Loucy (cell line): ENCODE measurements at regions not wholly inside any gene's neighbourhood (a gene's known extent, or its start where the extent isn't known, plus 50 kb on each side); places are given as distances from the start of the nearest gene placed in this dataset.

Experiments used
- H2AFZ ChIP-seq: fragments of 200-600 bp; sonication (generic); 2 replicates; pipeline ENCODE4 v1.6.0; 2016; ENCODE audit warnings: antibody characterized with exemption, mild to moderate bottlenecking, low read length, moderate library complexity
- H3F3A ChIP-seq: fragments of 200-600 bp; 2 replicates; pipeline ENCODE4 v1.6.0; 2016; ENCODE audit warnings: antibody characterized with exemption, low read depth, mild to moderate bottlenecking
- H3K27me3 ChIP-seq: fragments of 200-600 bp; sonication (generic); 2 replicates; pipeline ENCODE4 v1.6.1; 2014; ENCODE audit warnings: low read length, mild to moderate bottlenecking; ENCODE audit not compliant: insufficient read depth, poor library complexity, severe bottlenecking
- H3K36me3 ChIP-seq: fragments of 200-600 bp; sonication (generic); 2 replicates; pipeline ENCODE4 v1.6.1; 2016; ENCODE audit warnings: low read length; ENCODE audit not compliant: insufficient read depth
- H3K4me1 ChIP-seq: fragments of 200-600 bp; sonication (generic); 2 replicates; pipeline ENCODE4 v1.5.1; 2014; ENCODE audit warnings: low read length, mild to moderate bottlenecking; ENCODE audit not compliant: insufficient read depth, poor library complexity, severe bottlenecking
- H3K4me2 ChIP-seq: fragments of 200-600 bp; sonication (generic); 2 replicates; pipeline ENCODE4 v1.6.0; 2014; ENCODE audit warnings: antibody characterized with exemption, low read length, low read depth, mild to moderate bottlenecking; ENCODE audit not compliant: poor library complexity, severe bottlenecking
- H3K4me3 ChIP-seq: fragments of 200-600 bp; sonication (generic); 2 replicates; pipeline ENCODE4 v1.5.1; 2014; ENCODE audit warnings: low read length, mild to moderate bottlenecking, mixed read lengths; ENCODE audit not compliant: poor library complexity, severe bottlenecking
- H3K79me2 ChIP-seq: fragments of 200-600 bp; sonication (generic); 2 replicates; pipeline ENCODE4 v1.6.1; 2014; ENCODE audit warnings: low read length; ENCODE audit not compliant: insufficient read depth
- H3K9ac ChIP-seq: fragments of 200-600 bp; sonication (generic); 2 replicates; pipeline ENCODE4 v1.6.0; 2014; ENCODE audit warnings: mild to moderate bottlenecking, low read depth, low read length, moderate library complexity; ENCODE audit not compliant: poor library complexity, severe bottlenecking
- H3K9me2 ChIP-seq: fragments of 200-600 bp; sonication (generic); replicated peaks from 2 replicates; pipeline ENCODE4 v1.6.1; 2016; ENCODE audit warnings: low read depth, low read length, mixed read lengths
- H3K9me3 ChIP-seq: fragments of 200-600 bp; sonication (generic); 2 replicates; pipeline ENCODE4 v1.6.1; 2014; ENCODE audit warnings: mild to moderate bottlenecking, antibody characterized with exemption, low read length, low read depth; ENCODE audit not compliant: insufficient read depth
- H4K20me1 ChIP-seq: fragments of 200-600 bp; sonication (generic); 2 replicates; pipeline ENCODE4 v1.6.0; 2014; ENCODE audit warnings: antibody characterized with exemption, low read length, mild to moderate bottlenecking; ENCODE audit not compliant: insufficient read depth, poor library complexity, severe bottlenecking
- EZH2phosphoT487 ChIP-seq: fragments of 200-600 bp; IDR thresholded peaks from 2 replicates; pipeline ENCODE4 v1.6.1; 2018; ENCODE audit warnings: antibody characterized with exemption, mild to moderate bottlenecking, moderate library complexity, borderline replicate concordance
- TF ChIP-seq, protein P1 (sequence below): fragments of 200-600 bp; sonication (generic); conservative IDR thresholded peaks from 2 replicates; pipeline ENCODE4 v1.5.1; 2014; ENCODE audit warnings: mild to moderate bottlenecking, antibody characterized with exemption, low read length

- Histone ChIP-seq H3K9ac (no peak overlapping the region), H3K36me3 (no peaks in the 10 kb centered on the region; the same call in 1 of the 2 replicates), H3K4me3 (no peak overlapping the region), H3K27me3 (no peaks in the 10 kb centered on the region), H3K4me2 (no peak overlapping the region), H2AFZ (no peak overlapping the region), H3K9me2 (no peaks in the 10 kb centered on the region), H3F3A (no peaks in the 10 kb centered on the region), H3K79me2 (no peaks in the 10 kb centered on the region), H3K9me3 (no peaks in the 10 kb centered on the region), H3K4me1 (no peaks in the 10 kb centered on the region), H4K20me1 (no peaks in the 10 kb centered on the region)
- TF ChIP-seq, protein P1, sequence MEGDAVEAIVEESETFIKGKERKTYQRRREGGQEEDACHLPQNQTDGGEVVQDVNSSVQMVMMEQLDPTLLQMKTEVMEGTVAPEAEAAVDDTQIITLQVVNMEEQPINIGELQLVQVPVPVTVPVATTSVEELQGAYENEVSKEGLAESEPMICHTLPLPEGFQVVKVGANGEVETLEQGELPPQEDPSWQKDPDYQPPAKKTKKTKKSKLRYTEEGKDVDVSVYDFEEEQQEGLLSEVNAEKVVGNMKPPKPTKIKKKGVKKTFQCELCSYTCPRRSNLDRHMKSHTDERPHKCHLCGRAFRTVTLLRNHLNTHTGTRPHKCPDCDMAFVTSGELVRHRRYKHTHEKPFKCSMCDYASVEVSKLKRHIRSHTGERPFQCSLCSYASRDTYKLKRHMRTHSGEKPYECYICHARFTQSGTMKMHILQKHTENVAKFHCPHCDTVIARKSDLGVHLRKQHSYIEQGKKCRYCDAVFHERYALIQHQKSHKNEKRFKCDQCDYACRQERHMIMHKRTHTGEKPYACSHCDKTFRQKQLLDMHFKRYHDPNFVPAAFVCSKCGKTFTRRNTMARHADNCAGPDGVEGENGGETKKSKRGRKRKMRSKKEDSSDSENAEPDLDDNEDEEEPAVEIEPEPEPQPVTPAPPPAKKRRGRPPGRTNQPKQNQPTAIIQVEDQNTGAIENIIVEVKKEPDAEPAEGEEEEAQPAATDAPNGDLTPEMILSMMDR, result no peak
- no peak for TF ChIP-seq EZH2phosphoT487
Observed at GRCh38 chr14:35218963-35219362, 73.2 kb upstream of the PSMA6 start.

GRCh38 chr14:35220027-35220676 is 72.0 kb upstream of the PSMA6 start:
- Histone ChIP-seq H3F3A (no peaks in the 10 kb centered on the region), H3K36me3 (no peaks in the 10 kb centered on the region; the same call in 1 of the 2 replicates), H3K4me1 (no peaks in the 10 kb centered on the region), H4K20me1 (no peaks in the 10 kb centered on the region), H3K4me3 (no peak overlapping the region), H3K9me3 (no peaks in the 10 kb centered on the region), H3K79me2 (no peaks in the 10 kb centered on the region), H3K27me3 (no peaks in the 10 kb centered on the region), H3K4me2 (no peak overlapping the region), H2AFZ (no peak overlapping the region), H3K9ac (no peak overlapping the region), H3K9me2 (no peaks in the 10 kb centered on the region)
- no peak for TF ChIP-seq EZH2phosphoT487
- TF ChIP-seq, protein P1, result no peak

- H2AFZ ChIP-seq, result no peak overlapping the region
- H3K9me2 ChIP-seq, result no peaks in the 10 kb centered on the region
- no peak overlapping the region for H3K4me3 ChIP-seq
- no peaks in the 10 kb centered on the region for H3K27me3 ChIP-seq
- no peak for TF ChIP-seq EZH2phosphoT487
- TF ChIP-seq, protein P1, result no peak
- H3K9ac ChIP-seq, result no peak overlapping the region
- H3F3A ChIP-seq, result no peaks in the 10 kb centered on the region
- no peaks in the 10 kb centered on the region; the same call in 1 of the 2 replicates for H3K36me3 ChIP-seq
- no peaks in the 10 kb centered on the region for H3K4me1 ChIP-seq
- no peaks in the 10 kb centered on the region for H4K20me1 ChIP-seq
- no peak overlapping the region for H3K4me2 ChIP-seq
- no peaks in the 10 kb centered on the region for H3K9me3 ChIP-seq
- no peaks in the 10 kb centered on the region for H3K79me2 ChIP-seq
Observed at GRCh38 chr14:35220920-35221319, 71.3 kb upstream of the PSMA6 start.
